ENCODE measurements at regions not wholly inside any gene's neighbourhood (a gene's known extent, or its start where the extent isn't known, plus 50 kb on each side); places are given as distances from the start of the nearest gene placed in this dataset.

DNA sequence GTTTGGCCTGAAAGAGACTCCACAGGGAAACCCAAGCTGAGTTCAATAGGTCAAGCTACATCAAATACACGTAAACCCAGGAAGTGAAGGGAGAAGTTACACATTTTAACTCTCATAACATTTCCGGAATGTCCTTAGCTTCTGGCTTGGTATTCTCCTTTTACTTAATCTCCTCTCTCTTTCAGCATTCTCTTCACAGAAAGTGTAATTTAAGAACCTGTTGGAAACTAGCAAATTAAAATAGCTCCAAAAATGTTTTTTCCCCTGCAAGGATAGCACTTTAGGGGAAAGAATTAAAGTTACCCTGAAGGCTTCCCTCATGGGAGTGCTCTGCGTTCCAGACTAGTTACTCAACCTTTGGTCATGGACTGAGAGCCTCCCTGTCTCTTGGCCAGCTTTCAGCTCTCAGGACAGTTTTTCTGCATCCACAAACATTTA is 292.7 kb upstream of the TARS1 start:
- TF ChIP-seq ZNF274 (IDR thresholded peaks at IDR 0.05; ENCODE audit: low read depth, low read length) (no peak), YY1 (IDR thresholded peaks at IDR 0.05; ENCODE audit: insufficient read depth, insufficient read length) (no peak), SUZ12 (IDR thresholded peaks at IDR 0.05; ENCODE audit: extremely low read depth, insufficient read depth, insufficient read length) (no peak)
